HL-60/S4 treated with phorbol 12-myristate 13-acetate at 8.2 ng/mL for 4 days and 3 days (cell line): ENCODE measurements at regions not wholly inside any gene's neighbourhood (a gene's known extent, or its start where the extent isn't known, plus 50 kb on each side); places are given as distances from the start of the nearest gene placed in this dataset.
"Not testable (repeated sequence)": the region's sequence is repeated elsewhere in the genome, so short reads cannot be mapped to it uniquely, and the experiment has no call there.

Experiments
- in situ Hi-C: fragments of 300-500 bp; cut with MboI; formaldehyde crosslinking; loops from 2 replicates; pipeline ENCODE4 v1.15.0; 2022; ENCODE audit warnings: low sequenced_read_pairs

- in situ Hi-C loops: no loop called here
Observed at GRCh38 chr6:164749221-164750064, 560.0 kb downstream of the C6orf118 start.

- in situ Hi-C loops: no loop called here
Observed at GRCh38 chr6:164744301-164744700, 565.1 kb downstream of the C6orf118 start.

GRCh38 chr6:164741938-164742451 lies 567.4 kb downstream of the C6orf118 start:
- in situ Hi-C loops: no loop called here

GRCh38 chr6:164736090-164736489 lies 573.3 kb downstream of the C6orf118 start:
- in situ Hi-C loops: not testable (repeated sequence)

GRCh38 chr6:164731539-164731938 lies 577.9 kb downstream of the C6orf118 start:
- in situ Hi-C loops: no loop called here

- in situ Hi-C loops: no loop called here
Observed at GRCh38 chr6:164721460-164721859, 587.9 kb downstream of the C6orf118 start.

- in situ Hi-C loops: no loop called here
Observed at GRCh38 chr6:164700497-164700896, 608.9 kb downstream of the C6orf118 start.

GRCh38 chr6:164695896-164696295 lies 613.5 kb downstream of the C6orf118 start:
- in situ Hi-C loops: no loop called here

GRCh38 chr6:164694386-164694785 lies 615.0 kb downstream of the C6orf118 start:
- in situ Hi-C loops: no loop called here

- in situ Hi-C loops: no loop called here
Observed at GRCh38 chr6:164693944-164694343, 615.5 kb downstream of the C6orf118 start.

- in situ Hi-C loops: no loop called here
Observed at GRCh38 chr6:164692772-164693510, 616.5 kb downstream of the C6orf118 start.

- in situ Hi-C loops: no loop called here
Observed at GRCh38 chr6:164690702-164691500, 618.5 kb downstream of the C6orf118 start.

GRCh38 chr6:164690241-164690640 lies 619.2 kb downstream of the C6orf118 start:
- in situ Hi-C loops: no loop called here

- in situ Hi-C loops: no loop called here
Observed at GRCh38 chr6:164665328-164665727, 644.1 kb downstream of the C6orf118 start.

GRCh38 chr6:164663634-164664033 lies 645.8 kb downstream of the C6orf118 start:
- in situ Hi-C loops: no loop called here

- in situ Hi-C loops: no loop called here
Observed at GRCh38 chr6:164661716-164662115, 647.7 kb downstream of the C6orf118 start.

- in situ Hi-C loops: no loop called here
Observed at GRCh38 chr6:164660781-164661180, 648.6 kb downstream of the C6orf118 start.

- in situ Hi-C loops: no loop called here
Observed at GRCh38 chr6:164640956-164641355, 668.4 kb downstream of the C6orf118 start.

GRCh38 chr6:164628302-164628931 lies 681.0 kb downstream of the C6orf118 start:
- in situ Hi-C loops: no loop called here

- in situ Hi-C loops: no loop called here
Observed at GRCh38 chr6:164616917-164617524, 692.4 kb downstream of the C6orf118 start.
